Keratinocyte (primary cell): ENCODE measurements at regions not wholly inside any gene's neighbourhood (a gene's known extent, or its start where the extent isn't known, plus 50 kb on each side); places are given as distances from the start of the nearest gene placed in this dataset.

ENCODE experiments used
- DNase-seq: peaks from one replicate; pipeline ENCODE4 v3.0.0-alpha.2; 2011; ENCODE audit warnings: low read depth, missing footprints, low spot score
- FAIRE-seq: peaks from 2 replicates; lab custom pipeline; 2011; peaks lifted over from hg19 to GRCh38; lab: Jason Lieb, UNC
- H2AFZ ChIP-seq: 2 replicates; pipeline ENCODE4 v1.6.0; 2012; ENCODE audit warnings: low read length, control low read depth, inconsistent platforms; ENCODE audit not compliant: control insufficient read depth
- H3K27ac ChIP-seq: 2 replicates; pipeline ENCODE4 v1.5.1; 2011; ENCODE audit warnings: low read length; ENCODE audit not compliant: control insufficient read depth, insufficient read depth
- H3K27me3 ChIP-seq: 3 replicates; pipeline ENCODE4 v1.6.0; 2011; ENCODE audit warnings: low read length; ENCODE audit not compliant: control insufficient read depth, insufficient read depth; ENCODE audit errors: extremely low read depth
- H3K36me3 ChIP-seq, 2 experiments: 2 replicates in 1 of 2; 3 replicates in 1 of 2; pipeline ENCODE4 v1.5.1; 2011; ENCODE audit warnings: low read length in 2 of 2, mild to moderate bottlenecking in 1 of 2; ENCODE audit not compliant: control insufficient read depth in 2 of 2, insufficient read depth in 2 of 2; ENCODE audit errors: extremely low read depth in 1 of 2
- H3K4me1 ChIP-seq: 3 replicates; pipeline ENCODE4 v1.5.1; 2011; ENCODE audit warnings: low read length; ENCODE audit not compliant: control insufficient read depth, insufficient read depth; ENCODE audit errors: extremely low read depth
- H3K4me2 ChIP-seq: 3 replicates; pipeline ENCODE4 v1.6.0; 2011; ENCODE audit warnings: low read depth, low read length; ENCODE audit not compliant: control insufficient read depth, insufficient read depth; ENCODE audit errors: extremely low read depth
- H3K4me3 ChIP-seq, 3 experiments: fragments of 200-600 bp in 1 of 3; sonication (generic) in 1 of 3; 2 replicates in 2 of 3; 3 replicates in 1 of 3; pipeline ENCODE4 v1.5.1; 2011 to 2016; ENCODE audit warnings: low read length in 3 of 3, mild to moderate bottlenecking in 3 of 3, control low read depth in 2 of 3, inconsistent platforms in 1 of 3, low read depth in 1 of 3, mixed read lengths in 1 of 3, mixed run types in 1 of 3, moderate library complexity in 1 of 3; ENCODE audit not compliant: control insufficient read depth in 2 of 3, insufficient read depth in 2 of 3; ENCODE audit errors: extremely low read depth in 1 of 3
- H3K79me2 ChIP-seq: 2 replicates; pipeline ENCODE4 v1.6.0; 2012; ENCODE audit warnings: low read length; ENCODE audit not compliant: control insufficient read depth, insufficient read depth
- H3K9ac ChIP-seq: 3 replicates; pipeline ENCODE4 v1.6.0; 2011; ENCODE audit warnings: low read length; ENCODE audit not compliant: control insufficient read depth, insufficient read depth; ENCODE audit errors: extremely low read depth
- H3K9me1 ChIP-seq: 3 replicates; pipeline ENCODE4 v1.6.0; 2011; ENCODE audit warnings: low read length; ENCODE audit not compliant: control insufficient read depth, insufficient read depth; ENCODE audit errors: extremely low read depth
- H3K9me3 ChIP-seq: 2 replicates; pipeline ENCODE4 v1.5.1; 2012; ENCODE audit warnings: low read depth, low read length; ENCODE audit not compliant: control insufficient read depth
- H4K20me1 ChIP-seq: 3 replicates; pipeline ENCODE4 v1.6.0; 2011; ENCODE audit warnings: low read length; ENCODE audit not compliant: control insufficient read depth, insufficient read depth; ENCODE audit errors: extremely low read depth
- EZH2 ChIP-seq: IDR thresholded peaks from one replicate; pipeline ENCODE4 v1.6.1; 2012; ENCODE audit warnings: inconsistent platforms, mild to moderate bottlenecking, low read length, moderate library complexity
- dilution Hi-C: fragments of 300-500 bp; cut with MboI; formaldehyde crosslinking; loops from one replicate; pipeline ENCODE4 v1.7.0; 2020; ENCODE audit warnings: low sequenced_read_pairs; ENCODE audit not compliant: extremely low pct_ligation_motif_present
- TF ChIP-seq, protein P1 (sequence below), 3 experiments: IDR thresholded peaks in 1 of 3; conservative IDR thresholded peaks in 1 of 3; optimal IDR thresholded peaks in 1 of 3; 2 replicates in 2 of 3; 3 replicates in 1 of 3; pipeline versions ENCODE3 to v1.5.1; 2011; ENCODE audit warnings: low read length in 3 of 3, mild to moderate bottlenecking in 3 of 3, moderate library complexity in 2 of 3, control low read depth in 1 of 3, inconsistent platforms in 1 of 3; ENCODE audit not compliant: insufficient read depth in 2 of 3; ENCODE audit errors: extremely low read depth in 1 of 3

DNA sequence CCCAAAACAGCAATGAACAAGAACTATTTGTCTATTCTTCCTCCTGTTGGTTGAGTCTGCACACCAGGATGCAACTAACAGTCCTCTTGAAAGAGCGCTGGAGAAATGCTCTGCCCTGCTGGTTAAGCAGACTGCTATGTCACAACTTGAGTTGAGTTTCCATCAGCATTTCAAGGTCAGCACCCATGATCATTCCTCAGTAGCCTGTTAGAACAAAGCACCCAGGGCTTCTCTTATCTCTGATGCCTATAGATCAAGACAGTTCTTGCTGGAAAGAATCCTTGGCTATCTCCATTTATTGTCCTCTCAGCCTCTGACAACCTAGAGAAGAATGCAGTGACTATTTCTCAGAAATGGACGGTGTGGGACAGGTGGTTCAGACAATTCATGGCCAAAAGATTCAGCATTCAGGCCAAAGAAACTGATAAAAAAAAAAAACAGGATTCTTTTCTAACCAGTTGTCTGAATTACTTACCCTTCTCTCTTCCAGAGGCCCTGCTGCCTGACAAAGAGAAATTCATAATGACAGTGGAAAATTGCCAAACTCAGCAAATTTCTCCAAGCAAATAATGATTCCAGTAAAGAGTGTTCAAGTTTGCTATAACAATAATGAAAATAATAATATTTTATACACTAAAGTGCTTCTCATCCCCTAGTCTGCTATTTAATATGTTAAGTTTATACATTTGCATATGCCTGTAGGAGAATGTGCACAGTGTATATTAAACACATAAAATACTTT, 306.7 kb downstream of the EMP1 start:
- Histone ChIP-seq H3K9me1 (no peaks in the 10 kb centered on the region), H3K27me3 (no peaks in the 10 kb centered on the region), H2AFZ (no peak overlapping the region), H3K9me3 (no peaks in the 10 kb centered on the region), H3K4me2 (no peak overlapping the region), H3K4me1 (peaks cover 16% of the 10 kb centered on the region), H3K36me3 (no peaks in the 10 kb centered on the region), H3K4me3 (no peak overlapping the region), H3K27ac (no peak overlapping the region), H3K9ac (no peak overlapping the region), H3K79me2 (no peaks in the 10 kb centered on the region), H4K20me1 (no peaks in the 10 kb centered on the region)
- no peak for FAIRE-seq
- dilution Hi-C loops, result no loop called here
- no peak for DNase-seq
- TF ChIP-seq, protein P1, sequence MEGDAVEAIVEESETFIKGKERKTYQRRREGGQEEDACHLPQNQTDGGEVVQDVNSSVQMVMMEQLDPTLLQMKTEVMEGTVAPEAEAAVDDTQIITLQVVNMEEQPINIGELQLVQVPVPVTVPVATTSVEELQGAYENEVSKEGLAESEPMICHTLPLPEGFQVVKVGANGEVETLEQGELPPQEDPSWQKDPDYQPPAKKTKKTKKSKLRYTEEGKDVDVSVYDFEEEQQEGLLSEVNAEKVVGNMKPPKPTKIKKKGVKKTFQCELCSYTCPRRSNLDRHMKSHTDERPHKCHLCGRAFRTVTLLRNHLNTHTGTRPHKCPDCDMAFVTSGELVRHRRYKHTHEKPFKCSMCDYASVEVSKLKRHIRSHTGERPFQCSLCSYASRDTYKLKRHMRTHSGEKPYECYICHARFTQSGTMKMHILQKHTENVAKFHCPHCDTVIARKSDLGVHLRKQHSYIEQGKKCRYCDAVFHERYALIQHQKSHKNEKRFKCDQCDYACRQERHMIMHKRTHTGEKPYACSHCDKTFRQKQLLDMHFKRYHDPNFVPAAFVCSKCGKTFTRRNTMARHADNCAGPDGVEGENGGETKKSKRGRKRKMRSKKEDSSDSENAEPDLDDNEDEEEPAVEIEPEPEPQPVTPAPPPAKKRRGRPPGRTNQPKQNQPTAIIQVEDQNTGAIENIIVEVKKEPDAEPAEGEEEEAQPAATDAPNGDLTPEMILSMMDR (optimal IDR thresholded peaks at IDR 0.05 in 1 of 3, IDR thresholded peaks at IDR 0.05 in 1 of 3, conservative IDR thresholded peaks at IDR 0.05 in 1 of 3; ENCODE audit: extremely low read depth in 1 of 3, insufficient read depth in 2 of 3, low read length in 3 of 3), result no peak
- TF ChIP-seq EZH2, result no peak

DNA sequence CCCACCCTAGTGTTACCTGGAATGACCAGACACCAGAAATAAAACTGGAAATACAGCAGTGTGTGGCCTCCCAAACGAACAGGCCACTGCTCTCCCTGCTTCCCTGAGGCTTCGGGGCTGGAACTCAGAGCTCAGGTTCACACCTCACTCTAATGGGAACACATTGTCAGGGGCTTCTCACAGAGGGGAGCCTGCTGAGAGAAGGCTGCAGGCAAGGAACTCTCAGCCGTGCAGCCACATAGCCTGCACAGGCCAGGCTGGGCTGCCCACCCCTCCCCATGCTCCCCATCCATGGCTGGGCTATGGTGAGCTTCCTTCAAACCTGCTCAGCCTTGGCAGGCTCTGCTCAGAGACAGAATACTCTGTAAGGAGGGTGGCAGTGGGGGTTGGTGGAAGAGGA, 302.5 kb downstream of the EMP1 start:
- DNase-seq, result no peak
- Histone ChIP-seq H3K9ac (no peak overlapping the region), H3K79me2 (no peaks in the 10 kb centered on the region), H2AFZ (no peak overlapping the region), H3K4me3 (no peak overlapping the region), H3K9me1 (no peaks in the 10 kb centered on the region), H3K9me3 (no peaks in the 10 kb centered on the region), H4K20me1 (no peaks in the 10 kb centered on the region), H3K27me3 (no peaks in the 10 kb centered on the region), H3K27ac (no peak overlapping the region), H3K4me2 (no peak overlapping the region), H3K4me1 (peaks cover 4% of the 10 kb centered on the region), H3K36me3 (no peaks in the 10 kb centered on the region)
- dilution Hi-C loops, result no loop called here
- TF ChIP-seq, protein P1 (optimal IDR thresholded peaks at IDR 0.05 in 1 of 3, IDR thresholded peaks at IDR 0.05 in 1 of 3, conservative IDR thresholded peaks at IDR 0.05 in 1 of 3; ENCODE audit: extremely low read depth in 1 of 3, insufficient read depth in 2 of 3, low read length in 3 of 3), result no peak
- no peak for TF ChIP-seq EZH2
- FAIRE-seq, result no peak
